A673 (cell line): ENCODE measurements at regions not wholly inside any gene's neighbourhood (a gene's known extent, or its start where the extent isn't known, plus 50 kb on each side); places are given as distances from the start of the nearest gene placed in this dataset.

Experiments
- BruUV-seq: library from RNA; stranded (reverse); fragments of 400-500 nt; replicated peaks from 2 replicates; lab custom pipeline; 2021; lab: Mats Ljungman, UMichigan
- CTCF ChIA-PET: fragments of 300-600 bp; sonication (Branson Sonifier 250); formaldehyde crosslinking; loops from one replicate; lab custom pipeline; 2022; ENCODE audit warnings: antibody characterized with exemption; lab: Charles Lee
- POLR2A ChIA-PET: fragments of 300-600 bp; sonication (Branson Sonifier 250); formaldehyde crosslinking; loops from one replicate; lab custom pipeline; 2022; ENCODE audit warnings: antibody characterized with exemption; ENCODE audit not compliant: low non-redundant PET; lab: Charles Lee
- DNase-seq: peaks from one replicate; pipeline ENCODE4 v3.0.0-alpha.2; 2015; ENCODE audit warnings: low spot score
- H3K27ac ChIP-seq: fragments of 200-600 bp; sonication (generic); 2 replicates; pipeline ENCODE4 v1.5.1; 2016; ENCODE audit warnings: mixed run types, low read depth, mild to moderate bottlenecking, mixed read lengths, antibody characterized with exemption, low read length; ENCODE audit not compliant: poor library complexity, severe bottlenecking
- H3K27me3 ChIP-seq: fragments of 200-600 bp; sonication (generic); replicated peaks from 2 replicates; pipeline ENCODE4 v1.6.1; 2017; ENCODE audit warnings: mixed run types, low read depth, mild to moderate bottlenecking, mixed read lengths, antibody characterized with exemption, low read length; ENCODE audit not compliant: insufficient read depth, poor library complexity
- H3K36me3 ChIP-seq: fragments of 200-600 bp; sonication (generic); 2 replicates; pipeline ENCODE4 v1.6.1; 2016; ENCODE audit warnings: mixed run types, mild to moderate bottlenecking, mixed read lengths, antibody characterized with exemption, low read length; ENCODE audit not compliant: insufficient read depth, poor library complexity, severe bottlenecking
- H3K4me1 ChIP-seq: fragments of 200-600 bp; sonication (generic); 2 replicates; pipeline ENCODE4 v1.6.1; 2017; ENCODE audit warnings: mixed run types, mild to moderate bottlenecking, mixed read lengths, antibody characterized with exemption, low read length; ENCODE audit not compliant: insufficient read depth, poor library complexity, severe bottlenecking
- H3K4me3 ChIP-seq: fragments of 200-600 bp; sonication (generic); 2 replicates; pipeline ENCODE4 v1.5.1; 2016; ENCODE audit warnings: low read depth, mixed run types, mild to moderate bottlenecking, mixed read lengths, low read length; ENCODE audit not compliant: poor library complexity, severe bottlenecking
- H3K9me3 ChIP-seq: fragments of 200-600 bp; sonication (generic); 2 replicates; pipeline ENCODE4 v1.6.1; 2016; ENCODE audit warnings: mixed run types, low read depth, mild to moderate bottlenecking, mixed read lengths, antibody characterized with exemption, low read length; ENCODE audit not compliant: poor library complexity, severe bottlenecking
- CTCF ChIP-seq: fragments of 300-800, 200-600 bp; sonication (generic); conservative IDR thresholded peaks from 2 replicates; pipeline ENCODE4 v1.5.1; 2017; ENCODE audit warnings: low read depth, mild to moderate bottlenecking, antibody characterized with exemption, low read length, moderate library complexity, mixed read lengths
- EZH2 ChIP-seq: fragments of 200-600 bp; sonication (generic); IDR thresholded peaks from 2 replicates; pipeline ENCODE4 v1.6.1; 2017; ENCODE audit warnings: borderline replicate concordance, low read depth, mild to moderate bottlenecking, mixed read lengths, antibody characterized with exemption, low read length; ENCODE audit not compliant: poor library complexity, severe bottlenecking
- intact Hi-C: fragments of 100-400 bp; cut with micrococcal nuclease; formaldehyde crosslinking; loops from one replicate; pipeline ENCODE4 v1.10.0; 2022; ENCODE audit not compliant: unreplicated experiment

GRCh38 chrX:27085346-27085745 is 377.8 kb downstream of the PPP4R3C start:
- no peak for TF ChIP-seq EZH2
- no peak for TF ChIP-seq CTCF
- CTCF ChIA-PET: no interaction called here
- Histone ChIP-seq H3K9me3 (no peaks in the 10 kb centered on the region), H3K4me1 (no peaks in the 10 kb centered on the region), H3K4me3 (no peak overlapping the region), H3K27ac (no peak overlapping the region), H3K27me3 (no peaks in the 10 kb centered on the region), H3K36me3 (no peaks in the 10 kb centered on the region)
- no peak for DNase-seq
- intact Hi-C loops: no loop called here
- BruUV-seq: no TSS peak
- POLR2A ChIA-PET: no interaction called here

GRCh38 chrX:27078371-27078770 is 384.8 kb downstream of the PPP4R3C start:
- no peak for TF ChIP-seq EZH2
- H3K27ac ChIP-seq: no peak overlapping the region
- no peaks in the 10 kb centered on the region for H3K9me3 ChIP-seq
- ChIA-PET POLR2A (no interaction called here), CTCF (no interaction called here)
- no peak overlapping the region for H3K4me3 ChIP-seq
- no peak for DNase-seq
- H3K36me3 ChIP-seq: no peaks in the 10 kb centered on the region
- H3K27me3 ChIP-seq: no peaks in the 10 kb centered on the region
- no TSS peak for BruUV-seq
- H3K4me1 ChIP-seq: no peaks in the 10 kb centered on the region
- intact Hi-C loops: no loop called here

- ChIA-PET POLR2A (no interaction called here), CTCF (no interaction called here)
- DNase-seq: no peak
- intact Hi-C loops: no loop called here
- Histone ChIP-seq H3K27ac (no peak overlapping the region), H3K36me3 (no peaks in the 10 kb centered on the region), H3K4me3 (no peak overlapping the region), H3K27me3 (no peaks in the 10 kb centered on the region), H3K4me1 (no peaks in the 10 kb centered on the region), H3K9me3 (no peaks in the 10 kb centered on the region)
- TF ChIP-seq CTCF (no peak), EZH2 (no peak)
- no TSS peak for BruUV-seq
Measured at GRCh38 chrX:27057883-27058282, 405.3 kb downstream of the PPP4R3C start.

GRCh38 chrX:27039332-27039731 is 423.8 kb downstream of the PPP4R3C start:
- H3K4me1 ChIP-seq: no peaks in the 10 kb centered on the region
- no peak overlapping the region for H3K4me3 ChIP-seq
- DNase-seq: no peak
- no peaks in the 10 kb centered on the region for H3K27me3 ChIP-seq
- intact Hi-C loops: no loop called here
- ChIA-PET POLR2A (no interaction called here), CTCF (no interaction called here)
- H3K36me3 ChIP-seq: no peaks in the 10 kb centered on the region
- TF ChIP-seq EZH2: no peak
- no peak for TF ChIP-seq CTCF
- no peaks in the 10 kb centered on the region for H3K9me3 ChIP-seq
- no TSS peak for BruUV-seq
- H3K27ac ChIP-seq: no peak overlapping the region
